GM18867 (cell line): ENCODE measurements at regions not wholly inside any gene's neighbourhood (a gene's known extent, or its start where the extent isn't known, plus 50 kb on each side); places are given as distances from the start of the nearest gene placed in this dataset.
A peak's percentile ranks its signal among the peaks of the same experiment; 100 is the strongest.
"Not testable (repeated sequence)": the region's sequence is repeated elsewhere in the genome, so short reads cannot be mapped to it uniquely, and the experiment has no call there.

Experiments used
- ATAC-seq: cut with Tn5 transposase; IDR thresholded peaks from one replicate; pipeline ENCODE4 v1.9.1; 2021; ENCODE audit warnings: mild to moderate bottlenecking, moderate library complexity; ENCODE audit not compliant: unreplicated experiment

GRCh38 chr18:23311351-23312121, 141.6 kb upstream of the RIOK3 start:
- ATAC-seq: no peak

GRCh38 chr18:23313379-23313778, 139.7 kb upstream of the RIOK3 start:
- no peak for ATAC-seq

GRCh38 chr18:23314672-23315071, 138.4 kb upstream of the RIOK3 start:
- ATAC-seq: no peak

- no peak for ATAC-seq
Observed at GRCh38 chr18:23316316-23316715, 136.8 kb upstream of the RIOK3 start.

GRCh38 chr18:23316988-23317387, 136.1 kb upstream of the RIOK3 start:
- ATAC-seq: no peak

- no peak for ATAC-seq
Observed at GRCh38 chr18:23317975-23318675, 135.0 kb upstream of the RIOK3 start.

GRCh38 chr18:23320709-23321236, 132.3 kb upstream of the RIOK3 start:
- ATAC-seq: no peak

- no peak for ATAC-seq
Observed at GRCh38 chr18:23321996-23322395, 131.1 kb upstream of the RIOK3 start.

- no peak for ATAC-seq
Observed at GRCh38 chr18:23324056-23324811, 128.9 kb upstream of the RIOK3 start.

GRCh38 chr18:23324861-23325260, 128.2 kb upstream of the RIOK3 start:
- no peak for ATAC-seq

GRCh38 chr18:23329671-23330070, 123.4 kb upstream of the RIOK3 start:
- ATAC-seq: not testable (repeated sequence)

GRCh38 chr18:23330423-23330822, 122.7 kb upstream of the RIOK3 start:
- ATAC-seq: peak; percentile 91

- no peak for ATAC-seq
Observed at GRCh38 chr18:23331091-23331920, 121.8 kb upstream of the RIOK3 start.

- no peak for ATAC-seq
Observed at GRCh38 chr18:23332356-23332755, 120.7 kb upstream of the RIOK3 start.

- no peak for ATAC-seq
Observed at GRCh38 chr18:23333827-23334226, 119.3 kb upstream of the RIOK3 start.

- no peak for ATAC-seq
Observed at GRCh38 chr18:23334569-23334968, 118.5 kb upstream of the RIOK3 start.

GRCh38 chr18:23336101-23336500, 117.0 kb upstream of the RIOK3 start:
- no peak for ATAC-seq

GRCh38 chr18:23337599-23338444, 115.3 kb upstream of the RIOK3 start:
- ATAC-seq: no peak

GRCh38 chr18:23340661-23341060, 112.4 kb upstream of the RIOK3 start:
- ATAC-seq: no peak

- no peak for ATAC-seq
Observed at GRCh38 chr18:23341383-23341782, 111.7 kb upstream of the RIOK3 start.
